GM12872 (cell line): ENCODE measurements at regions not wholly inside any gene's neighbourhood (a gene's known extent, or its start where the extent isn't known, plus 50 kb on each side); places are given as distances from the start of the nearest gene placed in this dataset.

Experiments used
- TF ChIP-seq, protein P1 (sequence below): IDR thresholded peaks from 3 replicates; pipeline ENCODE4 v1.5.1; 2011; ENCODE audit warnings: low read depth, mild to moderate bottlenecking, low read length, moderate library complexity; ENCODE audit not compliant: insufficient read depth

DNA sequence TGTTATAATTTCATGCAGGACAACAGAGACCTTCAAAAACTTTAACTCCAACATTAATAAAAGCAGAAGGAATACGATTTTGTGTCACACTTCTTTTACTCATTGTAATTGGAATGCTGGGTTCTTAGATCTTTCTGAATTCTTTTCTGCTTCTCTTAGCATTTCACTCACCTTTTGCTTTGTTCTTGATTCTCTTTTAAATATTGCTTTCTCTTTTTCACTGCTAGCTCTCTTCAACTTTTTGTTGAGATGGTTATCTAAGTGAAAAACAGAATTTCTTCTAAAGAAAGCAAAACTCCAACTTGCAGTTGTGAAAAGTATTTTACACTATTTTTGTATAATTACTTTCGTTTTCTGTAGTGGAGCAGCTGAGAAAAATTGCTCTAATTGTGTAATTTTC, 212.6 kb upstream of the KIF2A start:
- TF ChIP-seq, protein P1, sequence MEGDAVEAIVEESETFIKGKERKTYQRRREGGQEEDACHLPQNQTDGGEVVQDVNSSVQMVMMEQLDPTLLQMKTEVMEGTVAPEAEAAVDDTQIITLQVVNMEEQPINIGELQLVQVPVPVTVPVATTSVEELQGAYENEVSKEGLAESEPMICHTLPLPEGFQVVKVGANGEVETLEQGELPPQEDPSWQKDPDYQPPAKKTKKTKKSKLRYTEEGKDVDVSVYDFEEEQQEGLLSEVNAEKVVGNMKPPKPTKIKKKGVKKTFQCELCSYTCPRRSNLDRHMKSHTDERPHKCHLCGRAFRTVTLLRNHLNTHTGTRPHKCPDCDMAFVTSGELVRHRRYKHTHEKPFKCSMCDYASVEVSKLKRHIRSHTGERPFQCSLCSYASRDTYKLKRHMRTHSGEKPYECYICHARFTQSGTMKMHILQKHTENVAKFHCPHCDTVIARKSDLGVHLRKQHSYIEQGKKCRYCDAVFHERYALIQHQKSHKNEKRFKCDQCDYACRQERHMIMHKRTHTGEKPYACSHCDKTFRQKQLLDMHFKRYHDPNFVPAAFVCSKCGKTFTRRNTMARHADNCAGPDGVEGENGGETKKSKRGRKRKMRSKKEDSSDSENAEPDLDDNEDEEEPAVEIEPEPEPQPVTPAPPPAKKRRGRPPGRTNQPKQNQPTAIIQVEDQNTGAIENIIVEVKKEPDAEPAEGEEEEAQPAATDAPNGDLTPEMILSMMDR, result no peak

DNA sequence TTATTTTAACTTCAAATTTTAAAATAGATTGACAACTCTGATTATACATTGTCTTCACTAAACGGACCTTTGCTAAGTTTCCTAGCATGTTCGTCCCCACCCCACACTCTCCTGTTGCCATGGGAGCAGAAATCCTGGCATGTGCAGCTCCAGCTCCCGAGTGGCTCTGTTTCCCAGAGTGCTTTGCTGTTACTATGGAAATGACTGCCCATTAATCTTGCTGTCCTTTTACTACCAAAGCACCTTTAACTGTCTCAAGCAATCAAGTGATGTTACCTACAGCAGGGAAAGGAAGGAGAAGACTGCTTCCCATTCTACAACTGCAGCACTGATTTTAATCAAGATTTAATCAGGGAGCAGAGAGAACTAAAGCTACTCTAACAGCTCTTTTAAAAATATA, 212.0 kb upstream of the KIF2A start:
- TF ChIP-seq, protein P1, result no peak

DNA sequence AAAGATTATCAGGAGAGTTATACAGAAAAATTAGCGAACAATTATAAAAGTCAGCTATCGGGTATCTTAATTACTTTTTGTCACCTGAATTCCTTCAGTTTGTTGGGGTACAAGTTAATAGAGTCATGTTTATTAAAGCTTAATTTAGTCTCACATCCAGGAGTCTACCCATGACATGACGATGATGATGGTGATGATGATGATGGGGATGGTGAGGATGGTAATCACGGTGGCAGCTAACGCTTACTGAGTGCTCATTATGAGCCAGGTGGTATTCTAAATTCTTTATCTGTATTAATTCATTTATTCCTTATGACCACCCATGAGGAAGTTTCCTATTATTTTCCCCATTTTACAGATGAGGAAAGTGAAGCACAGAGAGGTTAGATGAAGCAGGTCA, 208.6 kb upstream of the KIF2A start:
- TF ChIP-seq, protein P1, result no peak

DNA sequence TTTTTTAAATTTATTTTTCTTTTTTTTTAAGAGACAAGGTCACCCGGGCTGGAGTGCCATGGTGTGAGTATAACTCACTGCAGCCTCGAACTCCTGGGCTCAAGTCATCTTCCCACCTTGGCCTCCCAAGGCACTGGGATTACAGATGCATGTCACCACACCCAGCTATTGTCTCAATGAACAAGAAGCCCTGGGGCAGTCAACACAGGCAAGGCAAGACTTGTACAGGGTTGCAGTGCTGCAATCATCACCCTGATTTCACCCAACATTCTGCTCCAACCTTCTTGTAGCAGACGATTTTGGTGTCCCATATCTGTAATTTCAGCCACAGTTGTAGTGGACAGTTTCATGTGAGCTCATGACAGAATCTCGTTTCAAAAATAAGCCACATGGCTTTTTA, 205.8 kb upstream of the KIF2A start:
- TF ChIP-seq, protein P1, result no peak

DNA sequence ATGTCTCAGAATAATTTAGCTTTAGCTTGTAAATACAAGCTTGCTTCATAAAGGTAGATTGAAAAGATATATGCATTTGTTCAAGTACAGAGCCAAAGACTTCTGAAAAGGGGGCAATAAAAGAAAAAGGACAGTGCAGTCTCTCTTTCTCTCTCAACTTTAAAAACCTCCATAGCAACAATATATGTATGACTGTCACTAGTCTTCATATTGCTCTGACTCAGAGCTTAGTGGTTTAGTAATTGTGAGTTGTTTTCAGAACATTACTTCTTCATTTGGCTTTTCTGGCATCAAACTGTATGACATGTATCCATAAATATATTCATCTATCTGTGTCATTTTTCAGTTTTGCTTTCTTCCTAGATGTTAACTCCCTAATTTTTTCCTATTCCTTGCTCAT, 194.6 kb upstream of the KIF2A start:
- TF ChIP-seq, protein P1, result no peak

DNA sequence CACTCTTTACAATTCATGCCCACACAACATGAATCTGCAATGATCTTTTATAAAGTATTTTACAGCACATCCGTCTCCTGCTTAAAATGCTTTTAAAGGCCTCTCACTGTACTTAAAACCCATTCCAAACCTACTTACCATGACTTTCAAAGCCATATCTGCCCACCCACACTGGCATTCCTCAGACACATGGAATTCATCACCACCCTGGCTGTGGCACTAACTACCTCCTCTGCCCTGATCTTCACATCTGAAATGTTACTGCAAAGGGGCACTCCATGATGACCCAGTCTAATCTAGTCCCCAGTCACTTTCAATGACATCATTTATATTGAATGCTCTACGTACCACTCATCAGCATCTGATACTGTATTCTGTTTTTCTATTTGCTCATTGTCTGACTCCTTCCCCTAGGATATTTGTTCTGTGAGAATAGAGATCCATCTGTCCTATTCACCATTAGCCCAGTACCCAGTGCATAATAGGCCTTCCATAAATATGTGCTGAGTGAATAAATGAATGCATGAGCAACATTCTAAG, 193.2 kb upstream of the KIF2A start:
- TF ChIP-seq, protein P1, result no peak

DNA sequence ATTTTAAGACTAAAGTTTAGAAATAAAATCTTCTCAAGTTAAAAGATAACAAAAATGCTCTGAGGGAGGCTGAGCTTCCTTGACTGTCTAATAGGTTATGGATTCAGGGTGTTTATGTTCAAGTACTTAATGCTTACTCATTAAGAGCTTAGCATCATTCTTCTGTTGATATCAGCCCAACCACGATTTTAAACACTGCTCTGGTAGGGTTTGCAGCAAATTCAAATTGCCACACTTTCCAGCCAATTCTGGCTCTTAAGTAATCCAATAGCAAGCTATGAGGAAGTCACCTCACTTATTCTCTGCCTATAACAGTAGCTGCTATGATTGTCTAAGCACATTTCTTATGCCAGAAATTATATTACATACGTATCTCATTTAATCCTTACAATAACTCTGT, 191.0 kb upstream of the KIF2A start:
- TF ChIP-seq, protein P1, result no peak

DNA sequence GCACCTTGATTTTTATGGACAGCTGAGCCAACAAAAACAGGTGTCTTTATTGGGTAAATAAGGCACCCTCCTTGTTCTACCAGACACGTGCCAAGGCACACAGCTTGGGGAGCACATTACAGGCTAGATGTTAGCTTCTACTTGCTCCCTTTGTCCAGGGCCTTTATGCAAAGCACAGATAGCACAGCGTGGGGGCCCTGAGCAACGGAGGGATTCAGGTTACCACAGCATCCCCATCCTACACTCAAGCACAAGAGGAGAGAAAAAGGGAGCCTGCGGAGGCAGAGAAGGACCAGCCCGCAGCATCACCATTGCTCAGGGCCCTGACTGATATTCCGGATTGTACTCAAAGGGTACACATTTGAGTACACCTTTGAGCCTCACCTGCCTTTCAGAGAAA, 181.7 kb upstream of the KIF2A start:
- TF ChIP-seq, protein P1, result no peak
